Mesenchymal stem cell (in vitro differentiated cells and primary cell): ENCODE measurements at regions not wholly inside any gene's neighbourhood (a gene's known extent, or its start where the extent isn't known, plus 50 kb on each side); places are given as distances from the start of the nearest gene placed in this dataset.

Experiments
- DNase-seq: peaks from one replicate; pipeline ENCODE4 v3.0.0-alpha.2; 2013
- H2AFZ ChIP-seq: one replicate; pipeline ENCODE4 v1.6.1; 2013; ENCODE audit warnings: low read depth, mild to moderate bottlenecking, control low read depth, inconsistent platforms, low read length, moderate library complexity
- H2AK5ac ChIP-seq: 2 replicates; pipeline ENCODE4 v1.6.1; 2013; ENCODE audit warnings: low read length, moderate library complexity, mild to moderate bottlenecking, inconsistent platforms; ENCODE audit not compliant: severe bottlenecking
- H2BK120ac ChIP-seq: one replicate; pipeline ENCODE4 v1.6.1; 2013; ENCODE audit warnings: low read depth, mild to moderate bottlenecking, inconsistent platforms, low read length, moderate library complexity
- H2BK12ac ChIP-seq, 2 experiments: one replicate each; pipeline ENCODE4 v1.6.1; 2013; ENCODE audit warnings: inconsistent platforms in 2 of 2, low read length in 2 of 2, mild to moderate bottlenecking in 2 of 2, moderate library complexity in 2 of 2, control low read depth in 1 of 2
- H2BK15ac ChIP-seq: one replicate; pipeline ENCODE4 v1.6.1; 2013; ENCODE audit warnings: mild to moderate bottlenecking, low read depth, inconsistent platforms; ENCODE audit not compliant: poor library complexity, severe bottlenecking
- H2BK5ac ChIP-seq: 2 replicates; pipeline ENCODE4 v1.6.1; 2013; ENCODE audit warnings: low read depth, mild to moderate bottlenecking, low read length, control low read depth, inconsistent platforms; ENCODE audit not compliant: poor library complexity, severe bottlenecking
- H3K14ac ChIP-seq, 2 experiments: one replicate each; pipeline ENCODE4 v1.6.1; 2013; ENCODE audit warnings: inconsistent platforms in 2 of 2, low read length in 2 of 2, control low read depth in 1 of 2, mild to moderate bottlenecking in 1 of 2, moderate library complexity in 1 of 2
- H3K18ac ChIP-seq, 2 experiments: one replicate each; pipeline ENCODE4 v1.6.1; 2013; ENCODE audit warnings: inconsistent platforms in 2 of 2, low read length in 2 of 2, control low read depth in 1 of 2, low read depth in 1 of 2, mild to moderate bottlenecking in 1 of 2
- H3K23ac ChIP-seq, 2 experiments: one replicate each; pipeline ENCODE4 v1.6.1; 2013; ENCODE audit warnings: inconsistent platforms in 2 of 2, low read length in 2 of 2, mild to moderate bottlenecking in 2 of 2, moderate library complexity in 2 of 2, control low read depth in 1 of 2
- H3K27ac ChIP-seq: 2 replicates; pipeline ENCODE4 v1.5.1; 2013; ENCODE audit warnings: mild to moderate bottlenecking, moderate library complexity, low read length, control low read depth, inconsistent platforms; ENCODE audit not compliant: poor library complexity, severe bottlenecking
- H3K27me3 ChIP-seq, 2 experiments: 2 replicates each; pipeline versions ENCODE4 v1.6.1 to v1.7.0; 2013; ENCODE audit warnings: low read length in 2 of 2, mild to moderate bottlenecking in 2 of 2, moderate library complexity in 2 of 2, control low read depth in 1 of 2, inconsistent platforms in 1 of 2; ENCODE audit not compliant: control insufficient read depth in 1 of 2, insufficient read depth in 1 of 2
- H3K36me3 ChIP-seq, 2 experiments: 2 replicates each; pipeline versions ENCODE4 v1.6.1 to v1.7.0; 2013; ENCODE audit warnings: low read length in 2 of 2, control low read depth in 1 of 2, inconsistent platforms in 1 of 2, low read depth in 1 of 2, mild to moderate bottlenecking in 1 of 2; ENCODE audit not compliant: insufficient read depth in 2 of 2, control insufficient read depth in 1 of 2
- H3K4ac ChIP-seq, 2 experiments: one replicate each; pipeline ENCODE4 v1.6.1; 2013; ENCODE audit warnings: inconsistent platforms in 2 of 2, low read length in 2 of 2, mild to moderate bottlenecking in 2 of 2, moderate library complexity in 2 of 2, control low read depth in 1 of 2, low read depth in 1 of 2
- H3K4me1 ChIP-seq: 2 replicates; pipeline ENCODE4 v1.6.1; 2013; ENCODE audit warnings: low read depth, low read length, control low read depth; ENCODE audit not compliant: control insufficient read depth, insufficient read depth
- H3K4me2 ChIP-seq: 2 replicates; pipeline ENCODE4 v1.6.1; 2013; ENCODE audit warnings: low read length, mild to moderate bottlenecking, inconsistent platforms; ENCODE audit not compliant: poor library complexity, severe bottlenecking
- H3K4me3 ChIP-seq, 2 experiments: 2 replicates each; pipeline versions ENCODE4 v1.5.1 to v1.7.0; 2013; ENCODE audit warnings: low read length in 2 of 2, mild to moderate bottlenecking in 2 of 2, control low read depth in 1 of 2, low read depth in 1 of 2; ENCODE audit not compliant: insufficient read depth in 1 of 2
- H3K79me1 ChIP-seq: replicated peaks from 2 replicates; pipeline ENCODE4 v1.6.1; 2013; ENCODE audit warnings: mild to moderate bottlenecking, control low read depth, low read length, inconsistent platforms; ENCODE audit not compliant: poor library complexity, severe bottlenecking
- H3K9ac ChIP-seq: 2 replicates; pipeline ENCODE4 v1.7.0; 2013; ENCODE audit warnings: mild to moderate bottlenecking, low read length, moderate library complexity
- H3K9me3 ChIP-seq: 2 replicates; pipeline ENCODE4 v1.7.0; 2013; ENCODE audit warnings: mild to moderate bottlenecking, low read length; ENCODE audit not compliant: control insufficient read depth
- H4K8ac ChIP-seq: one replicate; pipeline ENCODE4 v1.6.1; 2013; ENCODE audit warnings: inconsistent platforms, mild to moderate bottlenecking, low read length, moderate library complexity
- H4K91ac ChIP-seq: one replicate; pipeline ENCODE4 v1.6.1; 2013; ENCODE audit warnings: mild to moderate bottlenecking, low read length, inconsistent platforms
- WGBS: methylation state at CpG from one replicate; pipeline ENCODE4 v1.1.7; 2013; ENCODE audit warnings: mixed read lengths; 5-methylcytosine and 5-hydroxymethylcytosine counted together

DNA sequence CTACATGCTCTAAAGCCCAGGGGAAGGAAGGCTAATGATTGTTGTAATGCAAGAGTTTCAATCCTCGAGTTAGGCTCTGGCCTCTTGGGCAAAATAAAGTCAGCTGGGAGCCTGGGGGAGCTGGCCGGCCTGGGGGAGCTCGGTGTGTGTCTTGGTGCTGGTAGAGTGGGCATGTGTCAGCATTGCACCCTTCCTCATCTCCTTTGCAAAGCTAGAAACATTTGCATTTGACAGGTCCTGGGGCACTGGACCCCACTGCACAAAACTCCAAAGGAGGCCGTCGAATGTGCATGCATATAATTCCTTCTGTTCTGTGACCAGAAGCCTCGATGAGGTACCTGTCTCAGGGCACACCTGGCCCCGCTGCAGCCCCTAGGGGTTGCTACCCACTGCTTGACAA is 74.6 kb upstream of the SLC22A23 start:
- H2AK5ac ChIP-seq = no peak overlapping the region
- no peak overlapping the region for H2BK15ac ChIP-seq
- no peaks in the 10 kb centered on the region for H3K79me1 ChIP-seq
- no peak overlapping the region for H4K8ac ChIP-seq
- H3K9me3 ChIP-seq = peaks cover 3% of the 10 kb centered on the region
- H3K4me2 ChIP-seq = no peak overlapping the region
- H3K4ac ChIP-seq = no peak overlapping the region
- no peak for DNase-seq
- no peaks in the 10 kb centered on the region for H3K36me3 ChIP-seq
- H3K18ac ChIP-seq = no peak overlapping the region
- no peak overlapping the region for H2BK120ac ChIP-seq
- no peak overlapping the region for H2AFZ ChIP-seq
- no peak overlapping the region for H3K27ac ChIP-seq
- H3K27me3 ChIP-seq = no peaks in the 10 kb centered on the region
- no peak overlapping the region for H3K23ac ChIP-seq
- 91% methylated on average over 6 of the region's 7 CpGs for WGBS
- H4K91ac ChIP-seq = no peak overlapping the region
- no peak overlapping the region for H2BK12ac ChIP-seq
- no peak overlapping the region for H3K4me3 ChIP-seq
- no peak overlapping the region for H3K9ac ChIP-seq
- no peak overlapping the region for H2BK5ac ChIP-seq
- H3K4me1 ChIP-seq = peaks cover 9% of the 10 kb centered on the region
- no peak overlapping the region for H3K14ac ChIP-seq

DNA sequence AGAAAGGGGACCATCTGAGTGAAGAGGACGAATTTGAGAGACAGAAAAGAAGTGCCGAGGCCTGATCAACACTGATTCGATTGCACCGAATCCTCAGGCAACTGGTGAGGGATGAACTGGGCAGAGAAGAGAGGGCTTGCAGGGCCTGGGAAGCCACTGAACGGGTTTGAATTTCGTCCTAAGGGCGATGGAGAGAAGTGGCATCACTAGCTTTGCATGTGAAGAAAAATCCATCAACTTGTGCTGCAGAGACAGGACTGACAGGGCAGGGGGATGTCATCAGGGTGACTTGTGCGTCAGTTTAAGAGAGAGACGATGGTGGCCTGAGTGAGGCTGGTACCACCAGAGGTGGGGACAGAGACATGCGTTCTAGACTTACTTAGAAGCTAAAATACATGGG is 73.7 kb upstream of the SLC22A23 start:
- Histone ChIP-seq H3K23ac (no peak overlapping the region), H3K9me3 (peaks cover 3% of the 10 kb centered on the region), H3K4me3 (no peak overlapping the region), H3K27ac (no peak overlapping the region), H4K91ac (no peak overlapping the region), H2BK5ac (no peak overlapping the region), H3K9ac (no peak overlapping the region), H3K27me3 (no peaks in the 10 kb centered on the region), H2AFZ (no peak overlapping the region), H3K4ac (no peak overlapping the region), H4K8ac (no peak overlapping the region), H3K4me2 (no peak overlapping the region), H2BK12ac (no peak overlapping the region), H2BK120ac (no peak overlapping the region), H3K79me1 (no peaks in the 10 kb centered on the region), H2BK15ac (no peak overlapping the region), H3K4me1 (peaks cover 9% of the 10 kb centered on the region), H2AK5ac (peak overlapping the region; percentile 29), H3K14ac (no peak overlapping the region), H3K36me3 (no peaks in the 10 kb centered on the region), H3K18ac (no peak overlapping the region)
- WGBS = 87% methylated on average over 10 of the region's 10 CpGs
- no peak for DNase-seq

DNA sequence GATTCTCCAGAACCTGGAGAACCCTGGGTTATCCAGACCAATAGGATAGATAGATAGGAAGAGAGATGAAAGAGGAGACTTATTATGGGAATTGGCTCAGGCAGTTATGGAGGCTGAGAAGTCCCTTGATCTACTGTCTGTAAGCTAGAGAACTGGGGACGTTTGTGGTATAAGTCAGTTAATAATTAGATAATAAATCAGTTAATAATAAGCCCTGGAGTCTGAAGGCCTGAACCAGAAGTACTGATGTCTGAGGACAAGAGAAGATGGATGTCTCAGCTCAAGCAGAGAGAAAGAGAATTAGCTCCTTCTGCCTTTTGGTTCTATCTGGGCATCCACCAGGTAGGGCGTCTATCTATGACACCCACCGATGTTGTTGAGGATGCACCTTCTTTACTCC is 72.9 kb upstream of the SLC22A23 start:
- H3K4ac ChIP-seq = no peak overlapping the region
- H2BK120ac ChIP-seq = no peak overlapping the region
- H2BK12ac ChIP-seq = no peak overlapping the region
- H3K9me3 ChIP-seq = peaks cover 3% of the 10 kb centered on the region
- 100% methylated on average over 3 of the region's 3 CpGs for WGBS
- H2BK5ac ChIP-seq = no peak overlapping the region
- H2BK15ac ChIP-seq = no peak overlapping the region
- no peak overlapping the region for H3K4me2 ChIP-seq
- DNase-seq = no peak
- no peak overlapping the region for H3K14ac ChIP-seq
- no peak overlapping the region for H2AFZ ChIP-seq
- H3K79me1 ChIP-seq = no peaks in the 10 kb centered on the region
- H3K27ac ChIP-seq = no peak overlapping the region
- H3K4me3 ChIP-seq = no peak overlapping the region
- H2AK5ac ChIP-seq = no peak overlapping the region
- no peak overlapping the region for H4K91ac ChIP-seq
- H3K36me3 ChIP-seq = no peaks in the 10 kb centered on the region
- H3K27me3 ChIP-seq = no peaks in the 10 kb centered on the region
- no peak overlapping the region for H3K23ac ChIP-seq
- peaks cover 9% of the 10 kb centered on the region for H3K4me1 ChIP-seq
- no peak overlapping the region for H3K9ac ChIP-seq
- no peak overlapping the region for H4K8ac ChIP-seq
- no peak overlapping the region for H3K18ac ChIP-seq

DNA sequence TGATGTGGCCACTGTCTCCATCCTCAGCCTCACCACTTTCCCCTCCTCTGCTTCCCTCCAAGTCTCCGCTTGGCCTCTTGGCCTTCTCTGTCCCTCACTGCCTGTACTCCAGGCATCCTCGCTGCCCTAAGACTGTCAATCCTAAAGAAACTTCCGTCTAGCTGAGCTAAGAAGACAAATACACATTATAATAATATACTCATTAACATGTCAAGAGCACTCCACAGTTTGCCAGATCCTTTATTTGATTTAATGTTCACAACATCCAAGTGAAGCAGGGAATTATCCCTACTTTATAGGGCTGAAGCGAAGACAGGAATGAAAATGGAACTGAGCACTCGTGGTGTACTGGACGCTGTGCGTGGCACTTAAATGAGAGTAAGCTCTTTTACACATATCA is 72.4 kb upstream of the SLC22A23 start:
- Histone ChIP-seq H3K4me1 (peaks cover 9% of the 10 kb centered on the region), H3K36me3 (no peaks in the 10 kb centered on the region), H4K91ac (no peak overlapping the region), H2AK5ac (no peak overlapping the region), H2BK5ac (no peak overlapping the region), H4K8ac (no peak overlapping the region), H3K9me3 (peaks cover 3% of the 10 kb centered on the region), H3K4me2 (no peak overlapping the region), H2AFZ (no peak overlapping the region), H2BK15ac (no peak overlapping the region), H3K4me3 (no peak overlapping the region), H3K18ac (no peak overlapping the region), H3K79me1 (no peaks in the 10 kb centered on the region), H2BK120ac (no peak overlapping the region), H3K9ac (no peak overlapping the region), H3K27me3 (no peaks in the 10 kb centered on the region), H3K27ac (no peak overlapping the region), H3K4ac (no peak overlapping the region), H3K14ac (no peak overlapping the region), H3K23ac (no peak overlapping the region), H2BK12ac (no peak overlapping the region)
- no peak for DNase-seq
- WGBS = 96% methylated on average over 7 of the region's 7 CpGs
